Activated naive CD4-positive, alpha-beta T cell treated with anti-CD3 and anti-CD28 coated beads, Interleukin-2, amount 50 U/mL, for 16 hours (primary cell): ENCODE measurements at regions not wholly inside any gene's neighbourhood (a gene's known extent, or its start where the extent isn't known, plus 50 kb on each side); places are given as distances from the start of the nearest gene placed in this dataset.
"Not testable (repeated sequence)": the region's sequence is repeated elsewhere in the genome, so short reads cannot be mapped to it uniquely, and the experiment has no call there.

Source experiments
- DNase-seq: peaks from one replicate; pipeline ENCODE4 v3.0.0-alpha.2; 2020

DNA sequence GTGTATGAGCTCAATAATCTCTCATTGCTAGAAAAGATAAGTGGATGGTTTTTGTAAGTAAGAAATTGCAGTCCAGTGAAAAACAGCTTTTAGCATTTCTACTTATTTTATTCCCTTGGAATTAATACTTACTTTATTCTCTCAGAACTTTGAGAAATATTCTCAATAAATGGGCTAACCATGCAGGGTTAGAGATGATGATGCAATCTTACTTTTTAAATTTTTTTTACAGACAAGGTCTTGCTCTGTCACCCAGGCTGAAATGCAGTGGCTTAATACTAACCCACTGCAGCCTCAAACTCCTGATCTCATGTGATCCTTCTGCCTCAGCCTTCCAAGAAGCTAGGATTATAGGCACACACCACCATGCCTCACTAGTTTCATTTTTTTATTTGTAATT lies 440.8 kb upstream of the ZP4 start:
- no peak for DNase-seq

DNA sequence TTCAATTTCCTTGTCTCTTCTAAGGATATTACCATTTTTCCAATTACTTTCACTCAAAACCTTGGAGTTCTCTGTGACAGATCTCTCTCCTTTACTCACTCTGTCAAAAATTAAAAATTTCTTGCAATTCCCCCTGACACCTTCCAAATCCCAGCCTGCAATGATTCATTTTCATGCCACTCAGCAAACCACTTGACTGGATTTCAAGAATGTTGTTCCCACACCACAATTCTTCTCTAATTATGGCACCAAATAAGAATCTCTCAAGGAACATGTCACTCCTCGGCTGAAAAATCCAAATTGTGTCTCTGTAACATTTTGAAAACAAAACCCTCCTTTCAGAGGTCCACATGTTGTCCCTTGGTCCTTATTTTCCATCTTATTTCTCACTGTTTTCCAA lies 438.9 kb upstream of the ZP4 start:
- no peak for DNase-seq

DNA sequence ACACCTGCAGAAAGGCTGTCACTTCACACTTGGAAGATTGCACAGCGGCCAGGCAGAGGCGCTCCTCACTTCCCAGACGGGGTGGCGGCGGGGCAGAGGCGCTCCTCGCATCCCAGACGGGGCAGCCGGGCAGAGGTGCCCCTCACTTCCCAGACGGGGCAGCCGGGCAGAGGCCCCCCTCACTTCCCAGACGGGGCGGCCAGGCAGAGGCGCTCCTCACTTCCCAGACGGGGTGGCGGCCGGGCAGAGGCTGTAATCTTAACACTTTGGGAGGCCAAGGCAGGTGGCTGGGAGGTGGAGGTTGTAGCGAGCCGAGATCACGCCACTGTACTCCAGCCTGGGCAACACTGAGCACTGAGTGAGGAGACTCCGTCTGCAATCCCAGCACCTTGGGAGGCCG lies 436.3 kb upstream of the ZP4 start:
- DNase-seq = not testable (repeated sequence)

DNA sequence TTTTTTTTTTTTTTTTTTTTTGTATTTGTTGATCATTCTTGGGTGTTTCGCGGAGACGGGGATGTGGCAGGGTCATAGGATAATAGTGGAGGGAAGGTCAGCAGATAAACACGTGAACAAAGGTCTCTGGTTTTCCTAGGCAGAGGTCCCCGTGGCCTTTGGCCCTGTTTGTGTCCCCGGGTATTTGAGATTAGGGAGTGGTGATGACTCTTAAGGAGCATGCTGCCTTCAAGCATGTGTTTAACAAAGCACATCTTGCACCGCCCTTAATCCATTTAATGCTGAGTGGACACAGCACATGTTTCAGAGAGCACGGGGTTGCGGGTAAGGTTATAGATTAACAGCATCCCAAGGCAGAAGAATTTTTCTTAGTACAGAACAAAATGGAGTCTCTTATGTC lies 435.8 kb upstream of the ZP4 start:
- not testable (repeated sequence) for DNase-seq

DNA sequence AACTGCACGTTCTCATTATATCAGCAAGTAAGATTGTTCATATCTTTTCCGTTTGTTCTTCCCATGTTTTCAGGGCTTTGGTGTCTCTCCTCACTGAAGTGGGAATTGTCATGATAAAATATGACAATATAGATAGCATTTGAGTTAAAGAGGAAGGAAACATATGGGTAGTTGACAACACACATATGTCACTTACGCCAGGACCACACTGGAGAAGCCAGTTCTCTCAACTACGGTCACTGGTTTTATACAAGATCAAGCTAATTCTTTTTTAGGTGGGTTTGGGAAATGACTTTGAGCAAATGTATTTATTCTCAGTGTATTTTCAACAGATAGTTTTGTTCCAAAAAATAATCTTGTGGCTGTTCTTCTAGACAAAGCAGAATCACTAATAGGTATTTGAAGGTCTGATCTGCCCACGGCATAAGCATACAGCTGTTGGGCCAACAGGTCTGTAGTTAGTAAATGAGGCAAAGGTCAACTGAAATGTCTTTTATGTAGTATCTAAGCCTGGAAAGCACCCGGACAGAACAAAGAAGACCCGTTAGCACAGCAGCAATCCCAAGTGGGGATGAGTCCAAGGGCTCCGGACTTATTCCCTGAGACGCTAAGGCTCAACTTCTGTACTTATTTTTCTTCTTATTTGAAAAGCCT lies 433.6 kb upstream of the ZP4 start:
- no peak for DNase-seq

DNA sequence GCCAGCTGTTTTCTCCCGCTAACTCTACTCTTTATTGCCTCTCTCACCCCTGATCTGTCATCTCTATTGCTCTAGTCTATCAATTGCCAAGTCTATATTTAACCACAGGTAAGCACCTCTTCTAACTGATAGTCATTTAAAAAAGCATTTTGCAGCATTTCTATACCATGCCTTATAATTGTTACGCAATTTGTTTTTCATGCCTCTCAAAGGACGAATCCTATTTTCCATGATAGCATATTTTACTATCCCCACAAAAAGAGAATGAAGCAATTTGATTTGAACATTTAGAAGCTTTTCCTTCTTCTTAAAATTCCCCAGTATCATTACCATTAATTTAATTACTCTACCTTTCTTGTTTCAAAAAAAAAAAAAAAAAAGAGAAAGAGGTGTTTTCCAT lies 432.8 kb upstream of the ZP4 start:
- DNase-seq = no peak

DNA sequence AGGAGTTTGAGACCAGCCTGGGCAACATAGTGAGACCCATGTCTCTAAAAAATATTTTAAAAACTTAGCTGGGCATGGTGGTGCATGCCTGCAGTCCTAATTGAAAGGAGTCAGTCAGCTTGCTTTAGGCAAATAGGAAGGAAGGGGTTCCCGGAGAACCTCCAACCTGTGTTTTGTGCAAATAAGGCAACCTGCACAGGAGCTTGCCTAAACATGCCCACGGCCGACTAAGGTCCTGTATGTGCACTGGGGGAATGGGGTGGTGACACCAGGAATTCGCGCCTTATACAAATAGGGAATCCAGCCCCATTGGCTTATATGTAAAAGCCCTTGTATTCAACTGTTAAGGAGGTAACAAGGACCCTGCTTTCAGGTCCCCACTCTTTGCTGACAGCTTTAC lies 429.2 kb upstream of the ZP4 start:
- DNase-seq = no peak

DNA sequence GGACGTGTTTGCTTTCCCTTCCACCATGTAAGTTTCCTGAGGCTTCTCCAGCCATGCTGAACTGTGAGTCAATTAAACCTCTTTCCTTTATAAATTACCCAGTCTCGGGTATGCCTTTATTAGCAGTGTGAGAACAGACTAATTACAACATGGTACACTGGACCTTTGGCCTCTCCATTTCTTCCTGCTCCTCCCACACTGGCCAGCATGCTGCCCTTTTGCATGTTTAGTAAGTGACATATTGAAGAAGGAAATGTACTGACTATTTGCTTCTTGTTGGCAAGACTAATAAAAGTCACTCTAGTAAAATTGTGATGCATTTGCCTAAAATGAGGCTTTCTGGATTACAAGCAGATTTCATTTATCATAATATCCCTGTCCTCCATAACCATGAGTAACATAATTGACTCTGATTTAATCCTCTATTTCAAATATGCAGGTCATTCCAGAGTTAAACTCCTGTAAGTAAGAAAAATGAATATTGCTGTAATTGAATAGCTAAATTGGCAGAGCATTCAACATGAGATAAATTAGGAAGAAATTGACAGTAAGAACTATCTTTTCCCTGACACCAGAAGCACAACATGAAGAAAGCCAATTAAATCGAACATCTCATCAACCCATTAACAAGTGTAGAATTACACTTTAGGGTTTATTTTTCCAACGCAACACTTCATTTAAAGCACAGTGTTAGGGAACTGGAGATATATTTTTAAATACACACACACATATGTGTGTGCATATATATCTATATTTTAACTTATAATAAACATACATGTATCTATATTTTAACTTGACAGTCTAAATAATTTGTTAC lies 427.8 kb upstream of the ZP4 start:
- no peak for DNase-seq

DNA sequence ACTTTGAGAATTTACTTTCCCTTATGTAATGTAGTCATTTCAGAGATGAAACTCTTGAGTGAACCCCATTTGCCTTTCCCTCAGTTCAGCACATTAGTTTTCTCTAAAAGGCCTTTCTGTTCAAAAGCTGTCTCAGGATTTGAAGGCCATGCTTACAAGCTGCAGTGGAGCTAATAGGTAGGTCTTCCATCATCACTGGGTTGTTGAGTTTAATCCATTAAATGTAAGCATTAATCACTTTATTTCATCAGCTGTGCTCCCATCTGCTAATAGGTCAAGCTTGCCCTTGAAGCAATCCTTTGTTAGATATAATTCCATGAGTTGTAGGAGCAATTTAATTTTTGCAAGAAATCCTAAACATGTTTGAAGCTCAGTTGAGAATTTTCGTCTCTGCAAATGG lies 422.2 kb upstream of the ZP4 start:
- no peak for DNase-seq

DNA sequence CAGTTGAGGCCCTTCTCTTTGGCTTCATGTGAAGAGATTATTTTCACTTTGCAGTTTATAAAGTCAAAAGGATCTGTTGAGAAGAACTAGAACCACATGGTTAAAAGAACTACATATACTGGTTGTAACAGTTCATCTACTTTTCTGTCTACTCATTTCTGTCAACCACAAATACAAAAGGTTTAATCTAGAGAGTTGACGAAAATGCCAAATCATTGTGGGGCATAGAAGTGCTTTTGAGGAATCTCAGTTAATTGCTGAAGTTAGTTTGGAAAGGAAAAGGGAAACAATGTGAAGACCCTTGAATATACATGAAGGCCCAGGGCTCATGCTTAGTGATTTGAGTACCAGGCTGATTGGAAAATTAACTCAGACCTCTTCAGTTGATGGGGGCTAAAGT lies 415.7 kb upstream of the ZP4 start:
- no peak for DNase-seq

DNA sequence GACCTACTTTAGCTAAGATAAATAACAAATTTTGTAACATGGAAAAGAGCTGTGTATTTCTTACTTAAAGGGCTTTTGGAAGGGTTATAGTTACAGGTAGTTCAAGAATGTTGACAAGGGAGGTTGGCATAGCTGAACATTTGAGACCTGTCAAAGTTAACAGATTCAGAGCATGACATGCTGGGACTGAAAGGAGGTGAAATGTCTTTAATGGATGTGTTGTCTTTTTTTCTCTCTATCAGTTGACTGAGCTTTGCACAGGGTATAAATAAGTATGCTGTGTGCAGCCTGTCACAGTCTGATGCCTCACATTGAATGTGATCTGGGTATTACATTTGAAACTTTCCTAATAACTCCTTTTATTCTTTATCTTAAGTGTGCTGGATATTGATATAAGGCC lies 411.9 kb upstream of the ZP4 start:
- DNase-seq = no peak

DNA sequence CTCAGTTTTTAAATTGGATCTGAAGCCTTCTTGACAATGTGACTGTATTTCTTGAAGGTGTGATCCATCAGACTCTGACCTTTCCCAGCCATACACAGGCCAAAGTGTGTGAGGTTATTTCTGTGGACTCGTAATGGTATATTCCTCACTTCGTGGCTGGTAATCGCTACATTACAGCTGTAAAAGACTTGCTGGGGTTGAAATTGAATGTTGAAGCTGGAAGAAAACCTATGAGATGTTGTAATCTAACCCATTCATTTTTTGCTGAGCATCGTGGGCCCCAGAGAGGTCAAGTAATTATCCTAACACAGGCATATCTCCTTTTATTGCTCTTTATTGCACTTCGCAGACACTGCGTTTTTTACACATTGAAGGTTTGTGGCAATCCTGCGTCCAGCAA lies 405.6 kb upstream of the ZP4 start:
- DNase-seq = no peak

DNA sequence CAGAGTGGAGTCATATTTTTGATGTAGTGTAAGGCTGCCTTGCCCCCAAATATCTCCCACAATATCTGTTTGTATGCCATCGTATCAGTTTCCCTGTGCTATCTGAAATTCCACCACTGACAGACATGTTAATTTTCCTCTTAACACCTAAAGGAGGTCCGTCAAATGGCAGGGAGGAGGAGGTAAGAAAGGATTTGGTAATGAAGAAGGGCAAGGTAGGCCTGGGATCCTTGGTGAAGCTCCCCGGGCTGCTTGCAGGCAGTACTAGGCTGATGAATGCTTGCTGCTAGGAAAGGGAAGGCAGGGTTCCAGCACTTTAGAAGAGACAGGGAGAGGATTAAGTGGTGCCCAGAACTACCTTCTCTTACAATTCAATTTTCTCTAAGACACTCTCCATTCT lies 402.4 kb upstream of the ZP4 start:
- no peak for DNase-seq

DNA sequence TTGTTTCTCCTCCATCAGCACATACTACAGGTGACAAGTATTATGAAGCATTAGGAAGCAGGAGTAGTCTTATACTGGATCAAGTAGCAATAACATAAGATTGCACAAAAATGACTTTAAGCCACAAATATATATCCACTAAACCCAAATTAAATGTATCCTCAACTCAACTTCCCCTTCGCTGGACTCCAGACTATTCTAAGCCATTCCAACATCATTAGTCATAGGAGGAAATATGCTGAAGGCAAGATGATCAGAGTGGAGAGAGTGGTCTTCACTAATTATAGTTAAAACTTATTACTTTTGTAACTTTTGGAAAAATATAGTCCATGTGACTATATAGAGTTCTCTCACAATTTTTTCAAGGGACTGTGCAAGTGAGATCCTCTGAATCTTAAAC lies 390.7 kb upstream of the ZP4 start:
- no peak for DNase-seq

DNA sequence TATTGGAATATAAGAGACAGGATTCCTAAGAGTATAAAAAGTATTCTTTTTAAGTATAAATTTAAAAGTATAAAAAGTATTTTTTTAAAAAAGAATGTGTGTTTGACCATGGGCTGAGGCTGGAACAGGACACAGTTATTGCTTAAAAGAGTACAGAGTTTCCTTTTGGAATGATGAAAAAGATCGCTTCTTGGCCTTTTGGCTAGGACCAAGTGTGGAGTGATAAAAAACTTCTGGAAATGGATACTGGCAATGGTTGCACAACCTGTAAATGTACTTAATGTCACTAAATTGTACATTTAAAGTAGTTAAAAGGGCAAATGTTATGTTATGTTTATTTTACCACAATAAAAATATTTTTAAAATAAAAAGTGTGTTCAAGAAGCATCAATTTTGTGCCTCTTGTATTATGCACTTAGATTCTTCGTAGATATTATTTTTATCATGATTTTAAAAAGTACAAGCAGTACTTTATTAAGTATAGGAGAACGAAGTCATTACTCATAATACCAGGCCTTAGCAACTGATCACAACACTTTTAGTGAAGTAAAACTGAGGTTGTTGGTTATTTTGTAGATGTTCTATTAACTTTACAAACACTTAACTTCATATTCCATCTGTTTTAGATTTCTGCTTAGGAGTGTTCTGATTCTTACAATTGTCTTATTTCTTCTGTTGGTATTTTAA lies 389.1 kb upstream of the ZP4 start:
- DNase-seq = no peak

DNA sequence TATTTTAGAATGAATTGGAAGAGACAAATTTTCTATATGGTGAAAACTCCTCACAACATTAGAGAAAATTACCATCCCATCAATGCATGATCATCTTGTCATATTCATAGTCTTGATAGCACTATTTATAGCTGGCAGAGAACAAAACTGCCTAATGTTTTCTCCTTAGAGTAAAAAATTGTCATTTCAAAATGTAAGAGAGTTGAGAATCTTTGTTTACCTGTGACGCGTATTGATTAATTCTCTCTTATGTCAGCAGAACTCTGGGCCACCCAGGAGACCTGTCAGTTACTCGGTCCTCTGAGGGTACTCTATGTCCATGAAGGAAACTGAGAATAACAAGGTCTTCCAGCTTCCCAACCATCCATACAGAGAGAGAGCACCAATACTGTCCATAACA lies 381.4 kb upstream of the ZP4 start:
- no peak for DNase-seq

DNA sequence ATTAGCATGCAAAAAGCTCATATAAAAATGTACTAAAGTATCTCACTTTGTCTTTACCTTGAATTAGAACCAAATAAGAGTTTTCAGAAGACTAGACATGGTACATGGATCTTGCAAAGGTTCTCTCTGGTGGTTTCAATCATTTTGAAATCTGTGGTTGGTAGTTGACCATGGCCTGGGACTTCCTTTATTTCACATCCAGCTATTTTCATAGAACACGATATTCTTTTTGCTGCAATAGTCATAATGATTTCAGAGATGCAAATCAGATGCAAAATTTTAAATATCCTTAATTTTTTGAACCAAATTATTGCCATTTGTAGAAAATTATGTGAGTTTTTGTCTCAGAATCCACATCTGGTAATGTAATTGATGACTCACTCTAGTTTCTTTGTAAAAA lies 375.1 kb upstream of the ZP4 start:
- no peak for DNase-seq

DNA sequence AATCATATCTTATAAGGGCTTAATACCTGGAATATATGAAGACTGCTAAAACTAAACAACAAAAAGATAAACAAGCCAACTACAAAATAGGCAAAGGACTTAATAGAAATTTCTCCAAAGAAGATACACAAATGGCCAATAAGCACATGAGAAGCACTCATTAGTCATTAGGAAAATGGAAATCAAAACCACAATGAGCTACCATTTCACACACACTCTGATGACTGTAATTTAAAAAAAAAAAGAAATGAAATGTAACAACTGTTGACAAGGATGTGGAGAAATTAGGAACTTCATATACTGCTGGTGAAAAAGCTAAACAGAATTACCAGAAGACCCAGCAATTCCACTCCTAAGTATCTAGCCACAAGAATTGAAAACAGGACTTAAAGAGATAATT lies 374.2 kb upstream of the ZP4 start:
- no peak for DNase-seq

DNA sequence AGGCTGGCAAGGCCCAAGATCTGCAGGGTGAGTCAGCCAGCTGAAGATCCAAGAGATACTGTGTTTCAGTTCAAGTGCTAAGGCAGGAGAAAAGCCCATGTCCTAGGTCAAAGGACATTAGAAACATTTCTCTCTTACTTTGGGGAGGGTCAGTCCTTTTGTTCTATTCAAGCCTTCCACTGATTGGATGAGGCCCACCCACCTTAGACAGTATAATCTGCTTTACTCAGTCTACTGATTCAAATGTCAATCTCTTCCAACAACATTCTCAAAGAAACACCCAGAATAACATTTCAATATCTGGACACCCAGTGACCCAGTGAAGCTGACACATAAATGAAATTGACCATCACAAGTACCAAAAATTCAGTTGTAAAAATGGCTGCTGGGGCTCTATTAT lies 367.8 kb upstream of the ZP4 start:
- DNase-seq = no peak

DNA sequence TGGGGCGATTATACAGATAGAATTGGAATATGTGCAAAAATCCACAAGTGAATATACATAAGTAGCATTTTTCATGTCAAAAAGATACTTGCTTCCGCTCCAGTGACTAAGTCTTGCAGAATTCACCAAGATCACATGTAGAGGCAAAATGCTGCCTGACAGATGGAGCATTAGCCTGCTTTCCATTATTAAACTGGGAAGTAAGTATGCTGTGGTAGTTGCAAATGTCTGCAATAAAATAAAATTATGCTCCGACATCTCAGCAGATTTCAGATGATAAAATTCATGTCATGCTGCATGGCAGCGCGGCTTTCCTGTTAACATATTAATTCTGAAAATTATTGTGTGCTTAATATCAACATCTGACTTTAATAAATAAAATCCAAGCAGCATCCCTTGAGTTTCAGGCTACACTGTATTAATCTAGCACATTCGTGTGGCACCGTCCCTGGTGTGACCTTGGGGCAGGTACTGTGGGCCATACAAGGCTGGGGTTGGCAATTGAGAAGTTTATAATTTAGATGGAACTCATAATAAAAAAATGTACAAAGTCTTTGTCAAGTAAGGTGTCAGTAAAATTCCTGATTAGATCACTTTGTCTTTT lies 366.4 kb upstream of the ZP4 start:
- DNase-seq = no peak

DNA sequence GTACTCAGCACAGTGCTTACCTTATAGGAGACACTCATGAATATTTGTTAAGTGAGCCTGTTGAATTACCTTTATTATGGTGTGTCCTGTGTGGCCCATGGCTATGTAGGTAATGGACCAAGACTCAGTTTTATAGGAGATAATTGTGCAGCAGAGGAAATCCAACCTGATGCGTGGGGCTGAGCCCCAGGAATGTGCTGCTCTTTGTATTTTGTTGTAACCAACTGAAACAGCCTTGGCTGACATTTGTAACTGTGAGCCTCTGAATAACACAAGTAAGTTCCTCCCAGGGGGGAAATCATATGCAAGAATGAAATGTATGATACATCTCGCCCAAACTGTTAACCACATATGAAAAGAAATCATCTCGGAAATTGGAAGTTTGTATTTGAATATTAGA lies 364.2 kb upstream of the ZP4 start:
- DNase-seq = no peak

DNA sequence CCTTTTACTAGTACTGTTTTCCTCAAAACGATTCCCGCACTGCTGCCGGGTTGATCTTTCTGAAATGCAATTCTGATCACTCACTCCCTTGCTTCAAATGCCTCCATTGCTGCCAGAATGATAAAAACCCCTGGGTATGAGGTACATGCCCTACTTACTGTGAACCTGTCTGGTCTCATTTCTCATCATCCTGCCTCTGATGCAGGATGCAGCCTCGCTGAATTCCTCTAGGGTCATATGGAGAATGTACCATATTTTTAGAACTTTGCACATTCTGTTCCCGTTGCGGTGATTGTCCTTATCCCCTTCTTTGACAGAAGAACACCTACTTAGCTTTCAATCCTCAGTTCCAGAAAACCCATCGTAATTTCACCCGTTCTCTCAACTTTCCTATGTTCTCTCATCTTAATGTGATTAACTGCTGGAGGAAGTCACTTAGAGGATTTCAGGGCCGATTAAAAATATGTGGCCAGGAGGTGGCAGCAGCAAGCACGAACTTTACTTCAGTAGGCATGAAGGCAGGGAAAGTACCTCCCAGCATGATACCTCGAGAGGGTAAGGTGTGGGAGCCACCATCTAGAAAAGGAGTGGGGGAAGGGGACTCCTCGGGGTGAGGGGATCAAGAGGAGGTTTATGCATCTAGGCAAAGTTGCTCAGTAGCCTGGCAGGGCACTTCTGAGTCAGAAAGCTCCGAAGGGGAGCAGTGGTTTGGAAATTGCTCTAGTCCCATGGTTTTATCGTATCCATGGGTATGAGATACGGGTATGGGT lies 361.5 kb upstream of the ZP4 start:
- peak; percentile 17 for DNase-seq

DNA sequence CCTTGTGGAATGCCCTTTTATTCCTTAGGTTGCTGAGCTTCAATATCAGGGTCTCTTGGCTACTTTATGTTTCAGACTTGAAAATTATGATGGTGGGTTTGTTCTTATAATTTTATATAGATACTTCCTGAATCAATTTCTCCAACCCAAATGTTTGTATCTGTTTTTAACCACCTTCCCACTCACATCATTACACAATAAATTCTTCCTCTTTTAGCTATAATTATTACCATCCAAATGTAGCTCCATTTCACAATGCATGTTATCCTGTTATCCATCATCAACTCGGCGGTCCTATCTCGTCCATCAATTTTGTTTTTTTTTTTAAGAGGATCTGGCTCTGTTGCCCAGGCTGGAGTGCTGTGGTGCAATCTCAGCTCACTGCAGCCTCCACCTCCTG lies 357.6 kb upstream of the ZP4 start:
- no peak for DNase-seq
